GM19240 (cell line): ENCODE measurements at regions not wholly inside any gene's neighbourhood (a gene's known extent, or its start where the extent isn't known, plus 50 kb on each side); places are given as distances from the start of the nearest gene placed in this dataset.
"Not testable (repeated sequence)": the region's sequence is repeated elsewhere in the genome, so short reads cannot be mapped to it uniquely, and the experiment has no call there.

Experiments used
- DNase-seq: peaks from one replicate; pipeline ENCODE4 v3.0.0; 2011; ENCODE audit warnings: low spot score; ENCODE audit not compliant: insufficient read length

GRCh38 chr10:78408671-78409472 lies 375.2 kb downstream of the RPS24 start:
- no peak for DNase-seq

- DNase-seq: no peak
Measured at GRCh38 chr10:78410046-78410965, 376.6 kb downstream of the RPS24 start.

- DNase-seq: no peak
Measured at GRCh38 chr10:78411716-78412115, 378.1 kb downstream of the RPS24 start.

GRCh38 chr10:78412605-78413004 lies 378.9 kb downstream of the RPS24 start:
- no peak for DNase-seq

DNA sequence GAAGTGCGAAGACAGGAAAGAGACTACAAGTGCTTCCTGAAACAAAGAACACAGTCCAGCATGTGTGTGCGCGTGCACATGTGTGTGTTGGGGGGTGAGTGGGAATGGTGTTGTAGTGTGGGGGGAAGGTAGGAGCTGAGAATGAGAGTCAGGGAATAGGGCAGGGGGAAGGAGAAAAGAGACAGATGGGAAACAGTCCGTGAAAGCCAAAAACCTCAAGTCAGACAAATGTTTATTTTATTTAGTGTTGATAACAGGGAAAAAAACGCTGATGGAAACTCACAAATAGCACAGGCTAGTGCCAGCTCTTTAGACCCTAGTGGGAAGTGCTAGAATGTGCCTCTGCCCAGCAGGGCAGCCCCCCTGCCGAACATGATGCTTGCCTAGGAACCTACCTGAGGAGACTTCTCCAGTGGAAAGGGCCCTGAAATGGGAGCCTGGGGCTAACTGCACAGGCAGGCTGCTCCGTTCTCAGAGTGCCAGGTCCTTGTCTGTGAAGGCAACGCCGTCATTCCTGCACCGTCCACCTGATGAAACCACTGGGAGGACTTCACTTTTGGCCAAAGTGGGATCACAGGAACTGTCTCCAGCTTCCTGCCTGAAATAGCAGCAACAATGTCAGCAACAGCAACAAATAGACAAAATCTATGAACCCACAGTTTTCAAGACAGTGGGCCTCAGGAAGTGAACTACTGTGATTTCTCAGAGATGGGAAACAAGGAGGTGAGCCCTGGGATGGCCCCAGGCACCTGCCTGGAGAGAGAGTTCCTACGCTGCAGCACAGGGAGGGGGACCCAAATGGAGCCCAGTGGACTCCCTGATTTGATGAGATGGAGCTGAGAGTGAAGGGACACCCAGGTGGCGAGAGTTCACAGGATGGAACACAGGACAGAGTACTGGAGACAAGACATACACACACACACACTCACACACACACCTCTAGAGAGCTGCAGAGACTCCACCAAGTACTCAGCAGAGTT lies 379.7 kb downstream of the RPS24 start:
- DNase-seq: no peak

DNA sequence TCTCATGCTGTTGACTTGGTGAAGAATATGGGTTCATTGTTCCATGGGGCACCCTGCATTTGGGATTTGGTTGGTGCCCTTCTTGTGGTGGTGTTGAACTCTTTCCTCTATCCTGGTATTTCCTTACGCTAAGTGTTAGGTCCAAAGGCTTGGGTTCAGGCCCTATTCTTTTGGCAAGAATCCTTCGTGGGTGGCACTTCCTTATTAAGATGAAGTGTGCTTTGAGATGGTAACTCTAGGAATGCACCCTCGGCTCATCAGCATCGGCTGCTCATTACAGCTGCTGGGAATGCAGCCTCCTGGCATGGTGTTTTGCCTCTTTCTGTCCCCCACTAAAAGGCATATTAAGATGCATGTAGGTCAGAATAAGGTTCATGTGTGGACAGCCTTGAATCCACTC lies 380.7 kb downstream of the RPS24 start:
- no peak for DNase-seq

GRCh38 chr10:78415111-78415510 lies 381.4 kb downstream of the RPS24 start:
- DNase-seq: no peak

DNA sequence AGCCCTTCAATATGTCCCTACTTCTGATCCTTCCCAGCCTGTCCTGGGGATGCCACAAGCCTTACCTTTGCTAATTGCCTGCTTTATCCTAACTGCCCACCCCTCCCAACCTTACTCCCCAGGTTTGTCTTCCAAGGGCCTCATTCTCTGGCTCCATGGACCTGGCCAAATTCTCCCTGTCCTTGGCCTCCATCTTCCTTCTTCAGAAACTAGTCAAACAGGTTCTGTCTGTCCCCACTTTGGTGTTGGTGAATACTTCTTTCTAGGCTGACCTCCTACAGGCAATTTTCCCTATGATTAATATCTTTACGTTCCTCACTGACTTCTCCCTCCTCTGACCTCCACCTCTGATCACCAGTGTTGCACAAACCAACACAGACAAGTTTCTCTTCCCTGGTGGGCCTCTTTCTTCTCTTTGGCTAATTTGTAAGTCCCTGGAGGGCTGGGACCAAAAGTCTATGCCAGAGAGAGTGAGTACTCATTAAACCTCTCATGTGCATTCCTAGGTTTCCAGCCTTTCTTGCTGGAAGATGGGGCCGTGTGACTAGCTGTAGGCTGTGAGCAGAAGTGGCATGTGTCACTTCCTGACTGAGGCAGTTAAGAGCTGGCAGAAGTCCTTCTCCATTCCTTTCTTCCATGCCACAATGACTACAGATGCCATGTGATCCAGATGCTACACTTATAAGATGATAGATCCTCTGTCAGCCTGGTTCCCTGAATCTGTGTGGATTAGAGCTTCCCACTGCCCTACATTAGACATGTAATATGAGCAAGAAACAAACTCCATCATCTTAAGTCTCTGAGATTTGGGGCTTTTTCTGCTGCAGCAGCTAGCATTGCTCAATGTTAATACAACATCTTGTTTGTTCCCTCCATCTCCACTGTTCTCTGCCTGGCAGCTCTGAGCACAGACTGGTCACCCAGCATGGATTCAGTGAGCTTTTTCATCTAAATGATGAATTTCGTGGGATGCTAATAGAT lies 382.7 kb downstream of the RPS24 start:
- DNase-seq: no peak

DNA sequence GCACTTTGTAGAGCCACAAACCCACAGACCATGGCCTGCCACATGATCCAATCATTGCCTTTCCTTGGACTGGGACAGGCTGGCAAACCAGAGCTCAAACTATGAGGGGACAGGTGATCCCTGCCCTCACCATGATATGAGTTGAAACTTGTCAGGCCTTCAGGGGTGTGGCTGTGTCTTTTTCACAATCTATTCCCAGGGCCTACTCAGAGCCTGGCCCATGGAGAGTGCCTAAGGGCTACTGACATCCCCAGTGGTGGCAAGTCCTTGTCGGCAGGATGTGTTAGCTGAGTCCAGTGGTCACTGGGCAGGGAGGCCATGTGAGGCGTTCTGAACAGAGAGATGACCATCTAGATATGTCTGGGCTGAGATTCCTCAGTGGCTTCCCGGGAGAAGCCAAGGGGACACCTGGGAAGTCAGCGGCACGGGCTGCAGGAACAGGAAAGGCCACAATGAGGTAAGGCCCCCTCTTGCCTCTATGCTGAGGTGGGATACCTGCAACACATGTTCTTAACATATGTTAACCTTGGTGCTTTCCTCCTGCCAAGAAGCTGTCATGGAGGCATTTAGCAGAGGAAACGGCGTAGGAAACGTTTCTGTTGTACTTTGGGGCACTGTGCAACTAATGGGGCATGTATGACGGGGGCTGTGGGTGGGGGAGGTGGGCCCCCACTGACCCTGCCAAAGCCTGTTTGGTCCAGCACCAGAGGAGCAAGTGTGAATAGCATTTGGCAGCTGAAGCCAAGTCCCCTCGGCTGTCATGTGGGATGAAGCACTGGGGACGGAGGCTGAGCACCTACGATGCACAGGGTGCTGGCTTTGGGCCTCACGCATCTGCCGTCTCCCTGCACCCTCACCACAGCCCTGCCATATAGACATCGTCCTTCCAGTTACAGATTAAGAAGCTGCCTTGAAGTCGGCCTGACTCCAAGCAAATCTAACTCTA lies 384.0 kb downstream of the RPS24 start:
- no peak for DNase-seq

GRCh38 chr10:78419481-78420265 lies 386.0 kb downstream of the RPS24 start:
- DNase-seq: no peak

DNA sequence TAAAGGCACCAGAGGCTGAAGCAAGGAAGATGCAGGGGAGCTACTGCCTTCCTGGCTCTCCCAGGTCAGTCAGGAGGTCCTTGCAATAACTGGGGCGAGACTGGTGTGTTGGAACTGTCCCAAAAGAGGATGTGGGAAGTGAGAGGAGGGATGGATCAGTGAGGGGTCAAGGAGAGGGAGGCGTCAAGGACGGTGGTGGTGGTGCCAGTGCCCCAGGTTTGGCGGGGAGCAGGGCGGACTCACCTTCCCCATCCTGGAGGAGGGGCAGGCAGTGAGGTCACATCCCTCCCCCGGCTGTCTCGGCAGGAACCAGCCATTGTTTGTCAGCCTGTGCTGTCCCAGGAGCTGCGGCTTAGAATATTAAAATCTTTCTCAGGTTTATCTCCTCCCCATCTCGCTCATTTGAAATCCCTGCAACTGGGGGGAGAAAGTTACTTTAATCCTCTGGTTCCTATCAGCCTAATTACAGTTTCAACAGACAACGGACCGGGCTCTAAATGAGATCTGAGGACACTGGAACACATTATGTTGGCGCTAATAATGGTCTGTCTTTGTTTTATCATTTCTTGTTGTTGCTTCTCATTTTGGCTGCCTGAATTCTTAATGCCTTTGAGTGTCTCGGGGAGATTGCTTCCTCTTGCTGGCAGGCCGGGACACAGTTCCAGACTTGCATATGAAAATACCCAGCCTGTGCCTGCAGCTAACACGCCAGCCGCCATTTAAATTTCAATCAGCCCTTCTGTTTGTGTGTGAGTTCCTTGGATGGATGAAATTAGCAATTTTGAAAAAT lies 387.5 kb downstream of the RPS24 start:
- DNase-seq: no peak

DNA sequence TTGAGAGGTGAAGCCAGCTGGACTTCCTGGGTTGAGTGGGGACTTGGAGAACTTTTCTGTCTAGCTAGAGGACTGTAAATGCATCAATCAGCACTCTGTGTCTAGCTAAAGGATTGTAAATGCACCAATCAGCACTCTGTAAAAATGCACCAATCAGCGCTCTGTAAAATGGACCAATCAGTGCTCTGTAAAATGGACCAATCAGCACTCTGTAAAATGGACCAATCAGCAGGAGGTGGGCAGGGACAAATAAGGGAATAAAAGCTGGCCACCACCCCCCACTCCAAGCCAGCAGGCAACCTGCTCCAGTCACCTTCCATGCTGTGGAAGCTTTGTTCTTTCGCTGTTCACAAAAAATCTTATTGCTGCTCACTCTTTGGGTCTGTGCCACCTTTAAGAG lies 390.4 kb downstream of the RPS24 start:
- not testable (repeated sequence) for DNase-seq

GRCh38 chr10:78424723-78425122 lies 391.1 kb downstream of the RPS24 start:
- no peak for DNase-seq

DNA sequence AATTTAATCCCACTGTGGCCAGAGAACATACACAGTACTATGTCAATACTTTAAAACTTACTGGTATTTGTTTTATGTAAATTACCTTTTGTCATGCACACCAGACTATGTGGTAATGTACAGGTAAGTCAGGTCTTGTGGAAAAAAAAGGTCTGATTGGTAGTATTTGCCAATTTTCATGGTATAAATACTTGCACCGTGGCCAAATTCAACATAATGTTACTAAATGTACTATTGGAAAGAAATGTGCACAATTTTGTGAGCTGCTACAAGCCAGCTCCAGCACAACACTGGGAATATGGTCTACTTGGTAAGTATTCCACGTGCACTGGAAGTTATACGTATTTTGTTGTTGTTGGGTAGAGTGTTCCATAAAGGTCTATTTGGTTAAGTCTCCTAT lies 392.5 kb downstream of the RPS24 start:
- no peak for DNase-seq

DNA sequence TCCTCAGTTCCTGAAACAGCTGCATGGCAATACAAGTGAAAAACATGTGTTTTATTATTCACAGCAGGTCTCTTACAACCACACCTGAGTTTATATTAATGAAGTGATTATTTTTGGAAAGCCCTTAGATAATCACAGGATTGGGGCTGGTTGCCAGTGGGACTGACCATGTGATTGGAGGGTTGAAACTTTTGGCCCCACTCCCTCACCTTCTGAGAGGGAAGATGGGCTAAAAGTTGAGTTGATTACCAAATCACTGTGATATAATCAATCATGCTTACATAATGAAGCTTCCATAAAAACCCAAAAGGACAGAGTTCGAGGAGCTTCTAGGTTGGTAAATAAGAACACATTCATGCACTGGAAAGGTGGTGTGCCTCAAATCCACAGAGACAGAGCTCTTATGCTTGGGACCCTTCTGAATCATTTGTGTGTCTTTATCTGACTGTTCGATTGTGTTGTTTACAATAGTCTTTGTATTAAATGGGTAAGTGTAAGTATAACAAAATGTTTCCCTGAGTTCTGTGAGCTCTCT lies 393.9 kb downstream of the RPS24 start:
- no peak for DNase-seq

GRCh38 chr10:78428579-78428978 lies 394.9 kb downstream of the RPS24 start:
- DNase-seq: no peak

- no peak for DNase-seq
Measured at GRCh38 chr10:78429984-78430383, 396.3 kb downstream of the RPS24 start.
